NCI-H2081 (cell line): ENCODE measurements at regions not wholly inside any gene's neighbourhood (a gene's known extent, or its start where the extent isn't known, plus 50 kb on each side); places are given as distances from the start of the nearest gene placed in this dataset.
"Not testable (repeated sequence)": the region's sequence is repeated elsewhere in the genome, so short reads cannot be mapped to it uniquely, and the experiment has no call there.

Experiments used
- DNase-seq, 2 experiments: peaks; one replicate each; lab custom pipeline; 2025; lab: John Stamatoyannopoulos, UW

- DNase-seq = no peak
Measured at GRCh38 chr4:114249561-114249960, 270.1 kb upstream of the ARSJ start.

GRCh38 chr4:114249976-114250375, 270.5 kb upstream of the ARSJ start:
- DNase-seq = no peak

- no peak for DNase-seq
Measured at GRCh38 chr4:114250439-114250891, 271.0 kb upstream of the ARSJ start.

- DNase-seq = no peak
Measured at GRCh38 chr4:114251020-114251419, 271.6 kb upstream of the ARSJ start.

DNA sequence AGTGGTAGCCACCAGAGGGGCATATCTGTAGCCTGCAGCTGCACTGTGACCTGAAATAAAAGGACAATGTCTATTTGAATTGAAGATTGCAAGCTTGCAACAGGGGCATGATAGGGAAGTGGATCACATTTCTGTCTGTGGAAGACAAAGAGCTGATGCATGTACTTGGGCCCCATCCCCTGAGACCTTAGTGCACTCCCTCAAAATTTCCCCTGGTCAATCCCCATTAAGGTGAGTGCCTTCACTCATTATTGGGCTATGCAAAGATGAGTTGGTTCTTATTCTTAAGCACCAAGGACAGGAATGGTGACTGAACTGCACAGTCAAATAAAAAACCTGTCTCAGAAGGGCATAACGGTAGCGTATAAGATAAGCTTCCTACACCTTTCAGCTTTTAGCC, 273.1 kb upstream of the ARSJ start:
- no peak for DNase-seq

DNA sequence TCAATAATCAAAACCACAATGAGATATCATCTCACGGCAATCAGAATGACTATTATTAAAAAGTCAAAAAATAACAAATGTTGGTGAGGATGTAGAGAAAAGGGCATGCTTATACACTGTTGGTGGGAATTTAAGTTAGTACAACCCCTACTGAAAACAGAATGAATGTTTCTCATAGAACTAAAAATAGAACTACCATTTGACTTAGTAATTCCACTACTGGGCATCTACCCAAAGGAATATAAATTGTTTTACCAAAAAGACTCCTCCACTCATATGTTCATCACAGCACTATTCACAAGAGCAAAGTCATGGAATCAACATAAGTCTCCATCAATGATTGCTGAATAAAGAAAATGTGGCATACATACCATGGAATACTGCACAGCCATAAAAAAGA, 278.1 kb upstream of the ARSJ start:
- DNase-seq = no peak

- not testable (repeated sequence) for DNase-seq
Measured at GRCh38 chr4:114262421-114262820, 283.0 kb upstream of the ARSJ start.

DNA sequence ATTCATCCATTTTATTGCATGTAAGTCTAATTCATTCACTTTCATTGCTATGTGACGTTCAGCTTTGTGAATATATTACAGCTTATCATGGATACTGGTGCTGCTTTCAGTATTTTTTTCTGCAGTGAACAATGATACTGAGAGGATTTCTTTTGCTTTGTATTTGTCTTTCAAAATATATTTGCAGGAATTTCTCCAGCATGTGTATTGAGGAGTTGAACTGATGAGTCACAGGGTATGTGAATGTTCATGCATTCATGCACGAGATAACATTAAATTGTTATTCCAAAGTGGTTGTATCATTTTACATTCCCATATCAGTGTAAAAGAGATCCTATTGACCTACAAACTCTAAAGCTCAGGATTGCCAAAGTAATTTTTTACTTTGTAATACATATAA, 283.8 kb upstream of the ARSJ start:
- no peak for DNase-seq

DNA sequence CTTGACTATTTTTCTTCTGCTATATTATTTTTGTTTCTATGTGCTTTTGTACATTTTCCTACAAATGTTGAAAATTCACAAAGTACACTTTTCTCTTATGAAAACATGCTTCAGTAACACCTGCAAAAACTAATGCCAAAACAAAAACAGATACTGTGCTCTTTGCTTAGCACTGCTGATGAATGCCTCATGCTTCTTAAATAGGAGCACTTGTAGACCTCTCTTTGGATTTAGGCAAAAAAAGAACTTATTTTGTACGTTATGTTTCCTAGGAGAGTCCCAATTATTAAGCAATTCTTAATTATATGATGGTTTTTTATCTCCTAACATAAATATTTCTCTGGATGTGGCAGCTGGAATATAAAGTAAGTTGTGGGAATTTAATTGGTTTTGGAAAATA, 285.0 kb upstream of the ARSJ start:
- no peak for DNase-seq

DNA sequence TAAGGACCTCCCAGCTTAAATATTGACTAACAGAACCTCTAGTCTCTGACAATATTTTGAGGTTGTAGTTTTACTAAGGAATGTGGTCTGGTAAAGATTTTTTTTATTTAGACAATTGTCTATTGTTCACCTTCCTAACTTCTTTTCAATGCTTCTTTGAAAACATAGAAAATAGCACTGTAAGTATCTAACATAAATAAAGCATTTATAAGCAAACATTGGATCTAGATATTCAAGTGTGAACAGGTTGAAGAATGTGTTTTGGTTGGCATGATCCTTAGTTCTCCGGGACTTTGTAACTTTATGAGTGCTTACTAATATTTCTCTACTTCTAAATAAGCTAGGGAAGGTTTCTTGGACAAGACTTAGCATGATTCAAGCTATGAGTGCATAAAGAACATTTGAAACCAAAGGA, 285.4 kb upstream of the ARSJ start:
- no peak for DNase-seq

- DNase-seq = peak; percentile 25 to 66
Measured at GRCh38 chr4:114265342-114265741, 285.9 kb upstream of the ARSJ start.

GRCh38 chr4:114267976-114268375, 288.5 kb upstream of the ARSJ start:
- no peak for DNase-seq

- DNase-seq = no peak
Measured at GRCh38 chr4:114271031-114271430, 291.6 kb upstream of the ARSJ start.

- DNase-seq = no peak
Measured at GRCh38 chr4:114272226-114272625, 292.8 kb upstream of the ARSJ start.

DNA sequence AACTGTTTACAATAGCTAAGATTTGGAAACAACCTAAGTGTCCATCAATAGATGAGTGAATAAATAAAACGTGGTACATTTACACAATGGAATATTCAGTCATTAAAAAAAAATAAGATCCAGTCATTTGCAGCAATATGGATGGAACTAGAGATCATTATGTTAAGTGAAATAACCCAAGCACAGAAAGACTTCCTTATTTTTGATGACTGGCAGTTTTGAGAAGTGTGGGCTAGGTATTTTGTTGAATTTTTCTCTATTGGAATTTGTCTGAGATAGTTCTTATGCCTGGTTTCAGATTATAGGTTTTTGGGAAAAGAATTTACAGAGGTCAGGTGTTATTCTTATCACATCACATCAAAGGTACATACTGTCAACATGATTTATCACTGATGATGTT, 293.8 kb upstream of the ARSJ start:
- DNase-seq = no peak

DNA sequence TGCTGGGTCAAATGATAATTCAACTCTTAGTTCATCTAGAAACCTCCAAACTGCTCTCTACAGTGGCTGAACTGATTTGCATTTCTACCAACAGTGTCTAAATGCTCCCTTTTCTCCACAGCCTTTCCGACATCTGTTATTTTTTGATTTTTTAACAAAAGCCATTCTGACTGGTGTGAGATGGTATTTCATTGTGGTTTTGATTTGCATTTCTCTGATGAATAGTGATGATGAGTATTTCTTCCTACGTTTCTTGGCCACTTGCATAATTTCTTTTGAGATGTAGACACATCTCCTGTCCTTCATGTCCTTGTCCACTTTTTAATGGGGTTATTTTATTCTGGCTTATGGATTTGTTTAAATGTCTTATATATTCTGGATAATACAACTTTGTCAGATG, 298.2 kb upstream of the ARSJ start:
- no peak for DNase-seq

GRCh38 chr4:114279066-114279465, 299.6 kb upstream of the ARSJ start:
- no peak for DNase-seq

DNA sequence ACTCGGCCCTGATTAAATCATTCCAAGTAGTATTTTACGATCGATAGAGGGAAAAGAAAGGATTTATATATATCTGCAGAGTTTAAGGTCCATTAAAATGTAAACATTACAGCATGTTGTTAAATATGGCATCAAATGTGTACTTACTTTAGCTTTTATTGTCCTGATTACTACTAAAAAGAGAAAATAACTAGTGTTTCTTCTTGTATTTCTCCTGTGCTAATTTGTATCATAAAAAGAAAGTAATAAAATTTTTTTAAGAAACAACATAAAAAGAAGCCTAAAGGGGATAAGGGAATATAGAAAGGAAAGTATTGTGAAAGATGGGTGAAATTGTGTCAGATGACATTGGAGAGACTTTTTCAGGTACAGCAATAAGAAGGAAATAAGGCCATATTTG, 300.3 kb upstream of the ARSJ start:
- no peak for DNase-seq

DNA sequence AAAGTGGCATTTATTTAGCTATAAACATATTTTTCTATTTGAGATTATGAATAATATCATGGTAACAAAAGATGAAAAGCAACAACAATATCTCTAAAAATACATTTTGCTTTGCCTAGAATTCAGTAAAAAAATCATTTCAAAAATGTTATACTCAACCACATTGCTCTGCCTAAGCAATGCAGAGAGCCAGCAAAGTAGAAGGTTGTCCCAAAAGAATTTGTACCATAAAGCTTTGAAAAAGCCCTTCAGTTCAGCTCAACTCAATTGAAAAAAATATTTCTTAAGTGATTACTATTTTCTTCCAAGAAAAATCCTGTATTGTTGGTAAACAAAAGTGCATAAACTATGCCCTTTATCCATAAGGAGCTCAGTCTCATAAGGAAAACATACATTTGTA, 301.2 kb upstream of the ARSJ start:
- DNase-seq = no peak

DNA sequence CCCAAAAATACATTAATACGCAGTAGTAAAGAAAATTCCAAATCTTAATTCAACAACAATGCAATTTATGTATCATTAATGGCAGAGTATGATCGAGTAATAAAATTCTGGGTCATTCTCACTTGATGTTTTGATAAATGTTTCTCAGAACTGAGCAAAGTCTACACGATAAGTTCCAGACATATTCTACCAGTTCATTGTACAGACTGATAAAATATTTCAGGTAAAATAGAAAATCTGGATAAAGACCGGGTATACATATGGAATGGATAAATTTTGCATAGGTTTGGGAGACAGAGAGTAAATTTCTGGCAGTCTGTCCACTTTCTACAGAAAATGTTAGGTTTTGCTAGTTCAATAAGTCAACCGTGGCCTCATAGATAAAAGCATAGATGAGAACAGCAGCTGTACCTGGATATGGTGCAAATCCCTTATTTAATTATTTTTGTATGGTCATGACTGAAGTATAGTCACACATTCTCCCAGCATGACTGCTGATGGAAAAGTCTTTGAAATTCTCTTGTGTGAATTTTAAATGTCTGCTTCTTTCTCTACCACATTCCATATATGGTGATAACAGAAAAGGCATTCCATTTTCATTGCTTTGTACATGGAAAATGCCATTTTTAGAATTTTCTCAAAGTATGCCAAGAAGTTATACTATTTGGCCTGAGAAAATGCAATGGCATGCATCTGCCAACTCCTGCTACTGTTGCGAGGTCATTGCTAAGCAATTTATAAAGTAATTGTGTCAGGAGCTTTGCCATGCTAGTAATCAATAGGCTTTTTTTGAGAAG, 301.9 kb upstream of the ARSJ start:
- no peak for DNase-seq

DNA sequence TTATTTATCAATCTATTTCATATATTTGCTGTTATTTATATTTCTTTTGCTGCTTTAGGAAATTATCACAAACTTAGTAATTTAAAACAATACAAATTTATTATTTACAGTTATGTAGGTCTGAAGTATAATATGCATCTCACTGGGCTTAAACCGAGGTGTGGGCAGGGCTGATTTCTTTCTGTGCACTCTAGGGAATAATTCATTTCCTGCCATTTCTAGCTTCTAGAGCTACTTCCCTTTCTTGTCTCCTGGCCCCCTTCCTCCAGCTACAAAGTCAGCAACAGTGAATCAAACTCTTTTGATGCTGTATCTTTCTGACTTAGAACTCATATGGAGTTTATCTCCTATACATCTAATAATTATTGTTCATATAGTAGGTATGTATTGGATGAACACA, 303.5 kb upstream of the ARSJ start:
- no peak for DNase-seq

DNA sequence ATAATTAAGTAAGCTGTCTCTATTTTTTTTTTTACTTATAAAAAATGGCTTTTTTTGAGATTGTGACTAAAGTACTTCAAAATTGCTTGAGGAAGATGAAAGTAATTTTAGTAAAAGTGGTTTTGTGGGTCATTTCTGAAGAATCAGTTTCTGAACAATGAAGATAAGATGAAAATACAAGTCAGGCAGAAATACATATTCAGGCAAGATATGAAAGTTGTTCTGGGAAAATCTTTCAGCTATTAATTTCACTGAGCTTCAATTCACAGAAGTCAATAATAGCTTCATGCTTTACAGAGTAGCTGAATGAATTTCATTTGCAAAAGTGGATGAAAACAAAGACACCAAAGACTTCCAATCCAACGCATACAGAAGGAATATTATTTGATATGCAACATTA, 305.2 kb upstream of the ARSJ start:
- no peak for DNase-seq

- no peak for DNase-seq
Measured at GRCh38 chr4:114286262-114286810, 306.9 kb upstream of the ARSJ start.
